ENCODE measurements at regions not wholly inside any gene's neighbourhood (a gene's known extent, or its start where the extent isn't known, plus 50 kb on each side); places are given as distances from the start of the nearest gene placed in this dataset.
"Not testable (repeated sequence)": the region's sequence is repeated elsewhere in the genome, so short reads cannot be mapped to it uniquely, and the experiment has no call there.

GRCh38 chr2:64918220-64918886 is 70.8 kb upstream of the SLC1A4 start:
- DNase-seq (ENCODE audit: low read depth), result no peak

GRCh38 chr2:64919261-64919660 is 69.9 kb upstream of the SLC1A4 start:
- DNase-seq (ENCODE audit: low read depth), result no peak

GRCh38 chr2:64922482-64923384 is 66.5 kb upstream of the SLC1A4 start:
- DNase-seq (ENCODE audit: low read depth), result no peak

- DNase-seq (ENCODE audit: low read depth), result no peak
These were observed 65.9 kb upstream of the SLC1A4 start for GRCh38 chr2:64923385-64923710.

GRCh38 chr2:64924170-64924934 is 64.8 kb upstream of the SLC1A4 start:
- DNase-seq (ENCODE audit: low read depth), result no peak

- DNase-seq (ENCODE audit: low read depth), result not testable (repeated sequence)
These were observed 63.1 kb upstream of the SLC1A4 start for GRCh38 chr2:64925930-64926722.

GRCh38 chr2:64928813-64929212 is 60.4 kb upstream of the SLC1A4 start:
- DNase-seq (ENCODE audit: low read depth), result no peak

- no peak for DNase-seq (ENCODE audit: low read depth)
These were observed 59.9 kb upstream of the SLC1A4 start for GRCh38 chr2:64929333-64929732.

GRCh38 chr2:64930258-64930671 is 58.9 kb upstream of the SLC1A4 start:
- DNase-seq (ENCODE audit: low read depth), result no peak

- DNase-seq (ENCODE audit: low read depth), result no peak
These were observed 57.7 kb upstream of the SLC1A4 start for GRCh38 chr2:64931246-64932115.

- no peak for DNase-seq (ENCODE audit: low read depth)
These were observed 57.2 kb upstream of the SLC1A4 start for GRCh38 chr2:64932116-64932370.

- no peak for DNase-seq (ENCODE audit: low read depth)
These were observed 56.6 kb upstream of the SLC1A4 start for GRCh38 chr2:64932371-64933216.

GRCh38 chr2:64934530-64934929 is 54.7 kb upstream of the SLC1A4 start:
- no peak for DNase-seq (ENCODE audit: low read depth)

GRCh38 chr2:64936809-64937208 is 52.4 kb upstream of the SLC1A4 start:
- DNase-seq (ENCODE audit: low read depth), result no peak

GRCh38 chr2:64937314-64937686 is 51.9 kb upstream of the SLC1A4 start:
- not testable (repeated sequence) for DNase-seq (ENCODE audit: low read depth)

GRCh38 chr2:64937687-64938491 is 51.3 kb upstream of the SLC1A4 start:
- DNase-seq (ENCODE audit: low read depth), result no peak

- no peak for DNase-seq (ENCODE audit: low read depth)
These were observed 50.5 kb upstream of the SLC1A4 start for GRCh38 chr2:64938607-64939285.

GRCh38 chr2:64939332-64939917 is 49.8 kb upstream of the SLC1A4 start:
- DNase-seq (ENCODE audit: low read depth), result no peak

All from GM04504 (cell line).